ENCODE measurements at regions not wholly inside any gene's neighbourhood (a gene's known extent, or its start where the extent isn't known, plus 50 kb on each side); places are given as distances from the start of the nearest gene placed in this dataset.

DNA sequence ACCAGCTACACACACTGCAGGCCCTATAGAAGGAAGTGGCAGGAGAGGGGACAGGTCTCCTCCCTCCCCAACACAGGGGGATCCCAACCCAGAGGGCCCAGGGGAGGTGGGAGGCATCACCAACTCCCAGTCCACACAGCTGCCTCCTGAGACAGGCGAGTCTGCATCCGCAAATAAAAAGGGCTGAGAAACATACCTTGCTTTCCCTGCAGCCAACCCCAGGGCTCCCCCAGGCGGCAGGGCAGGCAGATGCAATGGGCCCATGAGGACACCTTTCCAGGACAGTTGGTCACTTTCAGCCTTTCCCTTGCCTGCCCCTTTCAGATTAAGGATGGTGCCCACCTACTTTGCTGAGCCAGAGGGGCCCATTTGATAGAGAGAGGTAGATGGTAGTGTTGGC lies 180.0 kb downstream of the BRD1 start:
- no peak overlapping the region for H3K27ac ChIP-seq (ENCODE audit: extremely low read length, insufficient read depth, low read length)
- peak; percentile 27; the same call in 1 of the 2 replicates for TF ChIP-seq CTCF (CRISPR knock-in tag; IDR thresholded peaks at IDR 0.05)
- TF ChIP-seq, protein P1, sequence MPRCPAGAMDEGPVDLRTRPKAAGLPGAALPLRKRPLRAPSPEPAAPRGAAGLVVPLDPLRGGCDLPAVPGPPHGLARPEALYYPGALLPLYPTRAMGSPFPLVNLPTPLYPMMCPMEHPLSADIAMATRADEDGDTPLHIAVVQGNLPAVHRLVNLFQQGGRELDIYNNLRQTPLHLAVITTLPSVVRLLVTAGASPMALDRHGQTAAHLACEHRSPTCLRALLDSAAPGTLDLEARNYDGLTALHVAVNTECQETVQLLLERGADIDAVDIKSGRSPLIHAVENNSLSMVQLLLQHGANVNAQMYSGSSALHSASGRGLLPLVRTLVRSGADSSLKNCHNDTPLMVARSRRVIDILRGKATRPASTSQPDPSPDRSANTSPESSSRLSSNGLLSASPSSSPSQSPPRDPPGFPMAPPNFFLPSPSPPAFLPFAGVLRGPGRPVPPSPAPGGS (CRISPR knock-in tag; IDR thresholded peaks at IDR 0.05) = no peak
- ChIA-PET POLR2A (no interaction called here), CTCF (ENCODE audit: low intra/inter-chr PET ratio, low total read pairs) (no interaction called here)
- H3K9ac ChIP-seq (ENCODE audit: insufficient read depth, low read depth, low read length) = no peak overlapping the region
- H2AFZ ChIP-seq (ENCODE audit: low read length) = no peak overlapping the region
- H3K27me3 ChIP-seq (ENCODE audit: control insufficient read depth in 1 of 2, insufficient read depth in 2 of 2, low read length in 2 of 2) = peaks cover 0 to 13% of the 10 kb centered on the region in 2 experiments; a peak in 2 of 5 replicates
- intact Hi-C loops (cut with micrococcal nuclease; ENCODE audit: unreplicated experiment) (no loop called here), in situ Hi-C loops (cut with HindIII; ENCODE audit: extremely low pct_ligation_motif_present, low pct_unique_long_range_greater_than_20kb) (no loop called here)
- H3K36me3 ChIP-seq (replicated peaks in 1 of 2; ENCODE audit: control insufficient read depth in 1 of 2, insufficient read depth in 2 of 2, low read length in 2 of 2) = no peaks in the 10 kb centered on the region
- H3K79me2 ChIP-seq (ENCODE audit: insufficient read depth, low read length) = no peaks in the 10 kb centered on the region
- no TSS peak for BruUV-seq (replicated peaks)
- 10% methylated on average over 2 of the region's 3 CpGs for WGBS (ENCODE audit: low lambda C conversion rate)
- H3K4me1 ChIP-seq (ENCODE audit: insufficient read depth, low read length) = no peaks in the 10 kb centered on the region
- no peak for FAIRE-seq
- H4K20me1 ChIP-seq (ENCODE audit: insufficient read depth, low read length) = no peaks in the 10 kb centered on the region
- no peak overlapping the region for H3K4me3 ChIP-seq (replicated peaks in 1 of 3; ENCODE audit: insufficient read depth in 1 of 3, low read depth in 2 of 3, low read length in 3 of 3)
- H3K9me3 ChIP-seq (ENCODE audit: low read length) = no peaks in the 10 kb centered on the region
- DNase-seq (ENCODE audit: low spot score) = no peak
- H3K4me2 ChIP-seq (ENCODE audit: low read depth, low read length) = no peak overlapping the region
- no peak for ATAC-seq

DNA sequence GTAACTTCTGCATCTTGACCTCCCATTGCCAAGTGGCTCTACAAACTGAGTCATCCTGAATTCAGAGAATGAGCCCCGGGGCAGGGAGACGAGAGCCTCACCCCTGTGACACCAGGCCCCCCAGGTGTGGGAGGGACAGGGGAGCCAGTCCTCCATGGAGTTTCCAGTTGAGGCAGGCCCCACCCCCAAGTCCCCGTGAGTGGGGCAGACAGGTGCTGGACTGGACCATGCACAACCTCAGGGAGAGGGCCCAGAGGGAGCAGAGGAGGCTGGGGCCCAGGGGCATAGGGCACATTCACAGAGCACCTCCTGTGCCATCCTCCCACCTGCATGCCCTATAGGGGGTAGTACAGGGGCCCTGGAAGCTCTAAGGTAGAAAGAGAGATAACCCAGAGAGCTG lies 180.8 kb downstream of the BRD1 start:
- DNase-seq (ENCODE audit: low spot score) (no peak), ATAC-seq (no peak), FAIRE-seq (no peak)
- Histone ChIP-seq H3K4me1 (ENCODE audit: insufficient read depth, low read length) (no peaks in the 10 kb centered on the region), H4K20me1 (ENCODE audit: insufficient read depth, low read length) (no peaks in the 10 kb centered on the region), H3K4me2 (ENCODE audit: low read depth, low read length) (no peak overlapping the region), H3K9me3 (ENCODE audit: low read length) (no peaks in the 10 kb centered on the region), H3K27me3 (ENCODE audit: control insufficient read depth in 1 of 2, insufficient read depth in 2 of 2, low read length in 2 of 2) (peaks cover 0 to 15% of the 10 kb centered on the region in 2 experiments; a peak in 2 of 5 replicates), H3K4me3 (replicated peaks in 1 of 3; ENCODE audit: insufficient read depth in 1 of 3, low read depth in 2 of 3, low read length in 3 of 3) (no peak overlapping the region), H3K9ac (ENCODE audit: insufficient read depth, low read depth, low read length) (no peak overlapping the region), H3K27ac (ENCODE audit: extremely low read length, insufficient read depth, low read length) (no peak overlapping the region), H3K79me2 (ENCODE audit: insufficient read depth, low read length) (no peaks in the 10 kb centered on the region), H2AFZ (ENCODE audit: low read length) (no peak overlapping the region), H3K36me3 (replicated peaks in 1 of 2; ENCODE audit: control insufficient read depth in 1 of 2, insufficient read depth in 2 of 2, low read length in 2 of 2) (no peaks in the 10 kb centered on the region)
- no TSS peak for BruUV-seq (replicated peaks)
- ChIA-PET CTCF (ENCODE audit: low intra/inter-chr PET ratio, low total read pairs) (no interaction called here), POLR2A (no interaction called here)
- intact Hi-C loops (cut with micrococcal nuclease; ENCODE audit: unreplicated experiment) (no loop called here), in situ Hi-C loops (cut with HindIII; ENCODE audit: extremely low pct_ligation_motif_present, low pct_unique_long_range_greater_than_20kb) (no loop called here)
- WGBS (ENCODE audit: low lambda C conversion rate) = 0% methylated on average over 1 of the region's 3 CpGs
- no peak for TF ChIP-seq KDM4B (CRISPR knock-in tag; IDR thresholded peaks at IDR 0.05)
- TF ChIP-seq SMARCC2 (IDR thresholded peaks at IDR 0.05) = no peak
- no peak for TF ChIP-seq ZNF407 (CRISPR knock-in tag; IDR thresholded peaks at IDR 0.05; ENCODE audit: not compliant biosample characterization)
- TF ChIP-seq MATR3 (CRISPR knock-in tag; IDR thresholded peaks at IDR 0.05) = no peak
- no peak for TF ChIP-seq ZNF34 (CRISPR knock-in tag; IDR thresholded peaks at IDR 0.05; ENCODE audit: borderline replicate concordance)
- no peak for TF ChIP-seq ZNF160 (CRISPR knock-in tag; IDR thresholded peaks at IDR 0.05)

Data from HepG2 (cell line).